ENCODE measurements at regions not wholly inside any gene's neighbourhood (a gene's known extent, or its start where the extent isn't known, plus 50 kb on each side); places are given as distances from the start of the nearest gene placed in this dataset.
A peak's percentile ranks its signal among the peaks of the same experiment; 100 is the strongest.

DNA sequence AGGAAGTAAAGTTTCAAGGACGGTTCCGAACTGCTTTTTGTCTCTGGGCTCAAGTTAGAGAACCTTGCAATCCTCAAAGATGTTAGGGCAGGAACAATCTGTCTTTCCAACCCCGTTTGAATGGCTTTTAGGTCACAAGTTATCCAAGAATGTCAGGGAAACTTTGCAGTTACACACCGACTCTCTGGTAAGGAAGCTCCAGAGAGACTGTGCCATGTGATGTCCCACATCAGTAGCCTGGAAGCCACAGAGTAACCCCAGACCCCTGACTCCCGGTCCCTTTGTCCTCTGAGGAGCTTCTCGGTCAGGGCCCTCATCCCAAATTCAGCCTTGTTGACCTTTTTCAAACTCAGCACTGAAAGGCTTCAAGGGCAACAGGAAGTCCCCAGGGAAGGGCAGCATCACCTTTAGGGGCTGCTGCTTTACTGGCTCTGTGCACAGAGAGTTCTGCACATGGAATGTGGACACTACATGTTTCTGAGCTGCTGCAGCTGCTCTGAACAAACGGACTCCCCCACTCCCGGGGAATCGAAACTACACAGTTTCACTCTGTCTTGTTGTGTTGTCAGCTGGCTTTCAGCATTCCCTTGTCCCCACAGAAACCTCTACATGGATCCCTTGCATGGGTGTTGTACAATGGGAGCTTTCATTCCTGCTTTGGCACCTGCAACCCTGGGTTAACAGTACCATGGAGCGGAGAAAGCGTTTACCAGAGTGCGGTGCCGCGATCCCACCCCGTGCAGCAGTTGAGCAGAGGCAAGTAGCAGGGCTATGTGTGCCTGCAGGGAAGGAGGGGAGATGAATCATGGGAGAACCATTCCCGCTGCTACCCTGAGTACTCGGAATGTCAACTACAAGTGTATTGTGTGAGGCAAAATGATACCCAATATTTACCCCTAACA is 408.2 kb upstream of the THBS1 start:
- peaks cover 38% of the 10 kb centered on the region for H3F3A ChIP-seq (ENCODE audit: insufficient read depth)
- no peaks in the 10 kb centered on the region for H3K36me3 ChIP-seq (ENCODE audit: low read depth)
- no peaks in the 10 kb centered on the region for H3K27me3 ChIP-seq (replicated peaks; ENCODE audit: insufficient read depth)
- peak; percentile 64 for DNase-seq
- in situ Hi-C loops (cut with MboI): loop anchor here (5.0 to 10.0 kb wide), 2 partner anchors 192 to 410 kb away; partner anchors contain the start of gene THBS1
- peaks cover 20% of the 10 kb centered on the region for H3K4me1 ChIP-seq (ENCODE audit: insufficient read depth)
- WGBS, 2 experiments (ENCODE audit: low coverage in 1 of 2, low lambda C conversion rate in 2 of 2, missing lambda C conversion rate in 2 of 2): 43 to 45% methylated on average over 17 of the region's 17 CpGs
- H3K9me2 ChIP-seq (ENCODE audit: insufficient read depth): no peaks in the 10 kb centered on the region
- H3K4me2 ChIP-seq (ENCODE audit: unreplicated experiment): peak overlapping the region; percentile 38
- TF ChIP-seq EZH2 (IDR thresholded peaks at IDR 0.05; ENCODE audit: insufficient read depth, poor library complexity, severe bottlenecking): no peak
- TF ChIP-seq EZH2phosphoT487 (IDR thresholded peaks at IDR 0.05; ENCODE audit: insufficient read depth, low read depth): no peak
- no peak overlapping the region for H3K4me3 ChIP-seq
- H2AFZ ChIP-seq: no peak overlapping the region
- H3K27ac ChIP-seq: peak overlapping the region; percentile 83
- peaks cover 20% of the 10 kb centered on the region for H3K79me2 ChIP-seq (ENCODE audit: insufficient read depth)
- peak overlapping the region; percentile 66 for H3K9ac ChIP-seq
- H4K20me1 ChIP-seq (ENCODE audit: insufficient read depth): no peaks in the 10 kb centered on the region
- H3K9me3 ChIP-seq (ENCODE audit: low read depth): no peaks in the 10 kb centered on the region

DNA sequence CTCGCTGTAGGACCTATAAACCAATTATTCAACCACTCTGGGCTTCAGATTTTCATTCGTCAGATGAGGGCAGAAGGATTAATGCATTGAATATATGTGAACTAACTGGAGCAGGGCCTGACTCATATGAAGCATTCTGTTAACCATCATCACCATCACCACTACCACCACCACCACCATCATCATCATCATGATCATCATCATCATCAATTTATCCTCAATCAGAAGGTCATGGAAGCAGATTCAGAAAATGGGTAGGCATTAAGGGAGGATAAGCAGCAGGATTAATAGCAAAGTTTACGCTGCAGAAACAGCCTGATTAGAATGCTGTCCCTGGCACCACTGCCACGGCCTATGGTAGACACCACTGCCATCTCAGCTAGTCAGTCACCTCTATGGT is 407.5 kb upstream of the THBS1 start:
- H3K4me3 ChIP-seq: no peak overlapping the region
- H3K27ac ChIP-seq: peak overlapping the region; percentile 83
- peaks cover 28% of the 10 kb centered on the region for H3K79me2 ChIP-seq (ENCODE audit: insufficient read depth)
- H3K9ac ChIP-seq: peak overlapping the region; percentile 66; the same call in 1 of the 2 replicates
- H3K9me3 ChIP-seq (ENCODE audit: low read depth): no peaks in the 10 kb centered on the region
- DNase-seq: no peak
- H3F3A ChIP-seq (ENCODE audit: insufficient read depth): peaks cover 46% of the 10 kb centered on the region
- H3K36me3 ChIP-seq (ENCODE audit: low read depth): no peaks in the 10 kb centered on the region
- H3K9me2 ChIP-seq (ENCODE audit: insufficient read depth): no peaks in the 10 kb centered on the region
- H3K4me1 ChIP-seq (ENCODE audit: insufficient read depth): peaks cover 18% of the 10 kb centered on the region
- no peak overlapping the region for H2AFZ ChIP-seq
- 88 to 92% methylated on average over 4 of the region's 4 CpGs for WGBS, 2 experiments (ENCODE audit: low coverage in 1 of 2, low lambda C conversion rate in 2 of 2, missing lambda C conversion rate in 2 of 2)
- H4K20me1 ChIP-seq (ENCODE audit: insufficient read depth): no peaks in the 10 kb centered on the region
- in situ Hi-C loops (cut with MboI): loop anchor here (5.0 to 10.0 kb wide), 2 partner anchors 191 to 409 kb away; partner anchors contain the start of gene THBS1
- no peak overlapping the region for H3K4me2 ChIP-seq (ENCODE audit: unreplicated experiment)
- no peak for TF ChIP-seq EZH2phosphoT487 (IDR thresholded peaks at IDR 0.05; ENCODE audit: insufficient read depth, low read depth)
- no peak for TF ChIP-seq EZH2 (IDR thresholded peaks at IDR 0.05; ENCODE audit: insufficient read depth, poor library complexity, severe bottlenecking)
- no peaks in the 10 kb centered on the region for H3K27me3 ChIP-seq (replicated peaks; ENCODE audit: insufficient read depth)

DNA sequence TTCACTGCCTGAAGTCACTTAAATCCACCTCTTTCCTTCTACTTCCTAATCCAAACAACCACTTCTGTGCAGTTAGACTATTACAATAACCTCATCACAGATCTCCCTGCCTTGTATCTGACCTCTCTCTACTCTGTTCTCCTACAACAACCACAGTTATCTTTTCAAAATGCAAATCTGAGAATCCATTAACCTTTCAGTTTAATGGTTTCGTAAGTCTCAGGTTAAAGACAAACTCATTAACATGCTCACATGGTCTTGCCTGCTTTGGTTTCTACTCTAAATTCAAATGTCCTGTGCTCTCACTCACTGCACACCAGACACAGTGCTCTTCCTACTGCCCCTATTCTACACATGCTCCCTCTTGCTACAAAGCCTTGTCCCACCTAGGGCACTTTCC is 406.5 kb upstream of the THBS1 start:
- in situ Hi-C loops (cut with MboI): loop anchor here (5.0 to 10.0 kb wide), 2 partner anchors 190 to 408 kb away; partner anchors contain the start of gene THBS1
- peaks cover 55% of the 10 kb centered on the region for H3F3A ChIP-seq (ENCODE audit: insufficient read depth)
- no peak overlapping the region for H3K4me2 ChIP-seq (ENCODE audit: unreplicated experiment)
- H2AFZ ChIP-seq: no peak overlapping the region
- no peaks in the 10 kb centered on the region for H3K36me3 ChIP-seq (ENCODE audit: low read depth)
- peaks cover 33% of the 10 kb centered on the region for H3K79me2 ChIP-seq (ENCODE audit: insufficient read depth)
- H4K20me1 ChIP-seq (ENCODE audit: insufficient read depth): no peaks in the 10 kb centered on the region
- H3K9me2 ChIP-seq (ENCODE audit: insufficient read depth): no peaks in the 10 kb centered on the region
- H3K4me1 ChIP-seq (ENCODE audit: insufficient read depth): peaks cover 23% of the 10 kb centered on the region
- DNase-seq: no peak
- no peak overlapping the region for H3K4me3 ChIP-seq
- no peaks in the 10 kb centered on the region for H3K27me3 ChIP-seq (replicated peaks; ENCODE audit: insufficient read depth)
- no peak overlapping the region for H3K9ac ChIP-seq
- no peaks in the 10 kb centered on the region for H3K9me3 ChIP-seq (ENCODE audit: low read depth)
- H3K27ac ChIP-seq: no peak overlapping the region
- no peak for TF ChIP-seq EZH2phosphoT487 (IDR thresholded peaks at IDR 0.05; ENCODE audit: insufficient read depth, low read depth)
- no peak for TF ChIP-seq EZH2 (IDR thresholded peaks at IDR 0.05; ENCODE audit: insufficient read depth, poor library complexity, severe bottlenecking)
- 92 to 97% methylated on average over 1 of the region's 1 CpG for WGBS, 2 experiments (ENCODE audit: low coverage in 1 of 2, low lambda C conversion rate in 2 of 2, missing lambda C conversion rate in 2 of 2)

DNA sequence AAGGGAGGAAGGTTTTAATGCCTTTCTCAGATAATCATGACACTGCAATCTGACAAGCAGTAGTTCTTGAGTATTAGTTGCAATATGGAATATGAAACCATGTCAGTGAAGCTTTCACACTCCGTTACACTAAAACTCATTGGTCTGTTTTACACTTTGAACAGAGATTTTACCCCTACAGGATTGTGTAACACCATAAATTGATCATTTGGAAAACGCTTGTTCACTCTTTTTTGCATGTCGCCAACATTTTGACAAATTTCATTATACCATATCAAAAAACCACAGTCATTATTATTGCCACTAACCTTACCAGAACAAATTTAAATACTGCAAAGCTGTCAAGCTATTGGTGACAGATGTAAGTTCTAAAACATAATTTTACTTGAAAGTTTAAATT is 404.8 kb upstream of the THBS1 start:
- Histone ChIP-seq H3K36me3 (ENCODE audit: low read depth) (no peaks in the 10 kb centered on the region), H3K9me2 (ENCODE audit: insufficient read depth) (no peaks in the 10 kb centered on the region), H3K9me3 (ENCODE audit: low read depth) (no peaks in the 10 kb centered on the region), H3K9ac (no peak overlapping the region), H3K4me3 (no peak overlapping the region), H4K20me1 (ENCODE audit: insufficient read depth) (no peaks in the 10 kb centered on the region), H3K4me1 (ENCODE audit: insufficient read depth) (peaks cover 40% of the 10 kb centered on the region), H2AFZ (no peak overlapping the region), H3F3A (ENCODE audit: insufficient read depth) (peaks cover 72% of the 10 kb centered on the region), H3K4me2 (ENCODE audit: unreplicated experiment) (no peak overlapping the region), H3K27me3 (replicated peaks; ENCODE audit: insufficient read depth) (no peaks in the 10 kb centered on the region), H3K27ac (no peak overlapping the region), H3K79me2 (ENCODE audit: insufficient read depth) (peaks cover 33% of the 10 kb centered on the region)
- TF ChIP-seq EZH2phosphoT487 (IDR thresholded peaks at IDR 0.05; ENCODE audit: insufficient read depth, low read depth) (no peak), EZH2 (IDR thresholded peaks at IDR 0.05; ENCODE audit: insufficient read depth, poor library complexity, severe bottlenecking) (no peak)
- WGBS, 2 experiments (ENCODE audit: low coverage in 1 of 2, low lambda C conversion rate in 2 of 2, missing lambda C conversion rate in 2 of 2): 96 to 98% methylated on average over 3 of the region's 3 CpGs
- no peak for DNase-seq
- in situ Hi-C loops (cut with MboI): loop anchor here (10.0 kb wide), 1 partner anchor 189 kb away; no protein-coding TSS in a partner anchor
